ENCODE measurements at regions not wholly inside any gene's neighbourhood (a gene's known extent, or its start where the extent isn't known, plus 50 kb on each side); places are given as distances from the start of the nearest gene placed in this dataset.
"Not testable (repeated sequence)": the region's sequence is repeated elsewhere in the genome, so short reads cannot be mapped to it uniquely, and the experiment has no call there.

DNA sequence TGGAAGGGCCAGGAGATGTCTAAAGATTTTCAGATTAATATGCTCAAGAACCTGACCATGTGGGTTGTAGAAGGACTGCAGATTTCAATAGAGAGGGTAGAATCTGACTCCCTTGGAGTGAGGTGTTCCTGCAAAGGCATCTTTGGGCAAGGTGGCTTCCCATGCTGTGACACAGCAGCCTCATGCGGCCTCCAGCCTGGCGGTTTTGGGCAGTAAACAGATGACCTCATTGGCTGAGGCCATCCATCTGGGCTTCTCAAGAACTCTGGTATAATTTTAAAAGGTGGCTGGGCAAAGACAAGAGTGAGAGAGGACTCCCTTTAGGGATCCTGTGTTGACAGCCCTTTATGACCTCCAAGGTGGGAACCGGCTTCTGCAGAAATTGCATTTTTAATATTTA is 90.3 kb upstream of the ERCC6L2 start:
- no peak for DNase-seq (ENCODE audit: low read depth in 2 of 2)

DNA sequence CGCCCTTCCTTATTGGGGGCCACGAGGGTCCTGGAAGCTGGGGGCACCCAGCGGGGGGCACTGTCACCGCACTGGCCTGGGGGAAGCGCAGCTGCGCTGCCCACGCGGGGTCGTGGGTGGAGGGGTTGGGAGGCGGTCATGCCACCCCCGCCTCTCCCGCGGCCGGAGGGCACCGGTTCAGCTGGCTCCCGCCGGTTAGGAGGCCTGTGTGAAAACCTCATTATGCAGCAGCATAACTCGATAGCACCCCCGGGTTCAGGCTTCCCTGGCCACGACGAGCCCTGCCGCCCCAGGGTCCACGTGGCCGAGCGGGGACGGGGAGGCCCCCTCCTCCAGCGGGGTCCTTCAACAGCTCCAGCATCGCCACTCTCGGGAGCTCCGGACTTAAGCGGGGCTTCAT is 91.2 kb upstream of the ERCC6L2 start:
- no peak for DNase-seq (ENCODE audit: low read depth in 2 of 2)

DNA sequence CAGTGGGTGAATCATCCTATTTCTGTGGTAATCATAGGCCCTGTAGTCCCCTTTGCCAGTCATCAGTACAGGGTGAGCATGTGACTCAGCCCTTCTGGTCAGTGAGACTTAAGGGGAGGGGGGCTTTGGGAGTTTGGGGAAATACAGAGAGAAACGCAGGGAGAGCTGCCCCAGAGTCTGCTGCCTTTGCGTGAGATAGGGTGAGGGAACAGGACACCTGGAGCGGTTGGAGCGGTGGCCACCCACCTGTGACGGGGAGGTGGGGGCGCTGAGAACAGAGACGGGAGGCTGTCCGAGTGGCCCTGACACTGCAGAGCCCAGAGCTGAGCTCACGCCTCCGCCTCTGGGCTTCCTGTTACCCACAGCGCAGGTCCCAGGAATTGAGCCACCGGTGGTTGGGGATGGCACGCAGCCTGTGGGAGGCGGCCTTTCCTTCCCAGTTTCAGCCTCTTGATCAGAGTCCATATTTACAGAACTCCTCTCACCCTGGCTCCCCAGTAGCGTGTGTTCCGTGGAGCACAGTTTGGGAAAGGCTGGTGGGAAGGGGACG is 92.0 kb upstream of the ERCC6L2 start:
- DNase-seq (ENCODE audit: low read depth in 2 of 2): no peak

DNA sequence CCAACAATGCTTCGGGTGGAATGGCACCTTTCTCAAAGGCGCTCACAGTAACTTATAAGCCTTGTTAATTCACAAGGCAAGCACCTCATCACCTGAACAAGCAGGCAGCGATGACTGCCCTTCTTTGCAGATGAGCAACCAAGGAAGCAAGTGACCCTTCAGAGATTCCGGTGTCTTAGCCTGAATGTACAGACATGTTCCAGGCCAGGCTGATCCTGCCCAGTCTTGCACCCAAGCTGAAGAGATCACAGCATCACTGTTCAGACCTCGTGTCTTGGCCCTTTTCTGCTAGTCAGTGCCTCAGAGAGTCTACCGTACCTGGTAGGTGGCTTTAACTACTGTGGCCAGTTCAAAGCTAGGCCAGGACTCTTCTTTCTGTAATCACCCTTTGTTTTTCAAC is 94.7 kb upstream of the ERCC6L2 start:
- DNase-seq (ENCODE audit: low read depth in 2 of 2): no peak

DNA sequence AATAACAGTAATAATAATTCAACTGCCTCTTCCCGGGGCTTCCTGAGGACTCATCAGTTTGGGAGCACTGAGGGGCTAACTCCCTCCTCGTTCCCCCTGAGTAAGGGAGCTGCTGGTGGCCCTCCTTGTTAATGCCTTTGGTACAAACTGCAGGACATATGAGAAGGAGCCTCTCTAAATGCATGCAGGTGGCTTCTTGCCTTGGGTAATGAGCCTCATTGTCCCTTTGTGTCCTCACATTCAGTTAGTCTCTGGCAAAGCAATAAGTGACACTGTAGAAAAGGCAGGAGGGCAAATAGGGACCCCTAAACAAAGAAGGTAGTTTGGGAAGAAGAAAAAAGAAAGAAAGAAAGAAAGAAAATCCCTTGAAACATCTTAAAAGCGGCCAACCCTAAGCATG is 95.4 kb upstream of the ERCC6L2 start:
- no peak for DNase-seq (ENCODE audit: low read depth in 2 of 2)

DNA sequence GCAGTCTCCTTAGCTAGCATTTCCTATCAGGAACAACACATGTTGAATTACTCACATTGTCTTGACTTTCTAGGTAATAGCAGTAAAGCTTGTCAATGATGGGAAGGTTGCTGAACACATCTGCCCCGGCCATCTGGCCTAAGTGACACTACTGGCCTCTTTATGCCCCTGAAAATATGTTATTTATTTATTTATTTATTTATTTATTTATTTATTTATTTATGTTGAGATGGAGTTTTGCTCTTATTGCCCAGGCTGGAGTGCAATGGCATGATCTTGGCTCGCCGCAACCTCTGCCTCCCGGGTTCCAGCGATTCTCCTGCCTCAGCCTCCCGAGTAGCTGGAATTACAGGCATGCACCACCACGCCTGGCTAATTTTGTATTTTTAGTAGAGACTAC is 95.9 kb upstream of the ERCC6L2 start:
- not testable (repeated sequence) for DNase-seq (ENCODE audit: low read depth in 2 of 2)

DNA sequence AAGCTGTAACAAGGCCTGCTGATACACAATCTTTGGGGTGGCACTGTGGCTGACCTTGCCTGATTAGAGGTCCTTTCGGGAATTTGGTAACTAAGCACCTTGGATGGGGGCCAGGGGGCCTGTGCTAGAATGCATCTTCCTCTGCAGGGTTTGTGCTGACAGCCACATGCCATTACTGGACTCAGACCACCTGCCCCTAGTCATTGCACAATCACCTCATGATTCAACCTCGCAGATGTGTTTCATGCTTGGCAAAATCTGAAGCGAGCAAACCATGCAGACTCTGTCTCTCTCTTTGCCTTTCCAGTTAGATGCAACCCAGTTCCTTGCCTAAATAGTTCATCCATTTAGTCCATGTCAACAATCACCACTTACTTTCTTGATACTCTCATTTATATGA is 96.5 kb upstream of the ERCC6L2 start:
- no peak for DNase-seq (ENCODE audit: low read depth in 2 of 2)

DNA sequence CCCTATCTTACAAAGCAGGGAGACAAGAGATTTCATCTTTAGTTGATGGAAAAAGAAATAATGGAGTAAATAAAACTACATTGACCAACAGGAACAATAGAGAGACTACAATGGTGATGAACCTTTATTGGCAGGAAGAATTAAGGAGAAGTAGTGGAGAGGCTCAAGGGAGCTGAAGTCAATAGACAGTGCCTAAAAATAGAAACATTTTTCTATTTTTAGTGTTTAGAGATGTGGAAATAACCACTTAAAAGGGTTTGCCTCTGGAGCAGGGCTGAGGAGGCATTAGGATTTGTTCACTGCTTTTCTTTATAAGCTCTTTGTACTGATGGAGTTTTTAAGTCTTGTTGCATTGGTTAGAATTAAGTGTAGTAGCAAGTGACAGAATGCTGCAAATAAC is 98.4 kb upstream of the ERCC6L2 start:
- no peak for DNase-seq (ENCODE audit: low read depth in 2 of 2)

DNA sequence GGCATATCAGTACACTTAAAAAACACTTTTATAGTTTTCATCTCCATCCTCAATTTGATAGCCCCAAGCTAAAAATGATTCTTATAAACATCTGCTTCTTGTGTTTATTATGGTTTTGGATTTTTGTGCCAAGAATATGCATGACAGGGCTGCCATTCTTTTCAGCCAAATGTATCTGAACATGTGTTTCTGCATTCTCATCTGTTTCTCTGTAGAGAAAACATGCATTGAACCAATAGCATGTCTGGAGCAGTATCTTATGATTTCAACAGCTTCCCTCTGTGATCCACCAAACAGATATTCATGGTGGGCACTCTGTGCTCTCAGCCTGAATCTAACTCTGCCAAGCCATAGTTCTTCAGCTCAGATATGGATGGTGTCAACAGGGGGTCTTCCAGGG is 99.3 kb upstream of the ERCC6L2 start:
- DNase-seq (ENCODE audit: low read depth in 2 of 2): no peak

DNA sequence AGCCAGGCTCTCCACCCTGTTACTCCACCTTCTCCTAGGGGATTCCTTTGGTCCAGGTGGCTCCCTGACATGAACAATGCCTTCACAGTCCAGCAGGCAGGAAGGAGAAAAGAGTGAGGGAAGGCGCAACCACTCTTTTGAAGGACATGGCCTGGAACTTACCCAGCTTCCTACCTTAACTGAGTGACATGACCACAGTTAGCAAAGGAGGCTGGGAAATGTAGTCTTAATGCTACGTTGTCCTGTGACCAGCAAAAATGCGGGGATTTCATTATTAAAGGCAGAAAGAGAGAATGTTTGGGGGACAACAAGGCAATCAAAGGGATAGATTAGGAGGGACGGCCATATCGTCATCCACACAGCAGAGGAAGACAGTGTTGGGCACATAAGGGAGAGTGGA is 100.3 kb upstream of the ERCC6L2 start:
- DNase-seq (ENCODE audit: low read depth in 2 of 2): no peak

DNA sequence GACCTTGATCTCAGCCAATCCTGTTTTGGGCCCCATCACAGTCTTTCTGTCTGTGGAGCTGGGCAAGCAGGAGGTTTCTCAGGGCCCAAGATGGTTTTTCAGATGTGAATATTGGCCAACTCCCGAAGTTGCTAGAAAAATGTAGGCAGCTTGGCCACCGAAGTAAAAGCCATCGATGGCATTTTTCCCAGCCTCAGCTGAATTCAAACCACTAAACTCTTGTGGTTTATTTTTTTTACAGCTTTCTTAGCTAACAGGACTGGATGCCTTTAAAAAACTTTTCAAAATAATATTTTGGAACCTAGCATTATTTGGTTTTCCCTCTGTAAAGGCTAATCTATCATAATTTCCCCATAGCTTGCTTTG is 102.5 kb upstream of the ERCC6L2 start:
- DNase-seq (ENCODE audit: low read depth in 2 of 2): no peak

DNA sequence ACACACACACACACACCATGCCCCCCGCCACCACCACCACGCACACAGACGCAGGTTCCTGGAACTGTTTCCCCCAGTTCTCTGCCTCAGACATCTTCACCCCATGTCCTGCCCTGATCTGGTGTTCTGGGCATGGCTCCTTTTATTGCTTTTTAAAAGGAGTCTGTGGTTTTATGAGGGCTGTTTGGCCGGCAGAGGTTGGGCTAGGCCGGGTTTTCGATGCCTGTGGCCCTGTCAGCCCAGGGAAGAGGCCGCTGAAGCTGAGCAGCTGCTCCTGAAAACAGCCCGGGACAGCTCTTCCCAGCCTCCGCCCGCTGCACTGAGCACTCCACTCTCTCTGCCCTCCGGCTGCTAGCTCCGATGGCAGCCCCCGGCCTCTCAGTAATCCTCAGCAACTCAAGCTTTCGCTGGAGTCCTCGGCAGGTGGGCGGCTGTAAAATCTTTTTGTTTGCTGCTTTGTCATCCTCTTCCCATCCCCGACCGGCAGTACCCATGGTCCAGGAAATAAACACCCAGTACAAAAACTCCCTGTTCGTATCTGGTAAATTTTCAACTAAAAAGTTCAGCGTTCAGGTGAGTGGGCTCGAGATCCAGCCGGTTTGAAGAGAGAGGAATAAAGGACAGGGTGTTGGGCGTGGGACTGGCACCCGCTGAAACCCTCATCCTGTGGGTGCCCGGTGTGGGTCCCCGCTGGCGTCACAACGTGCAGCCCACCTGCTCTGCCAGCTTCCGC is 103.0 kb upstream of the ERCC6L2 start:
- DNase-seq (ENCODE audit: low read depth in 2 of 2): no peak

DNA sequence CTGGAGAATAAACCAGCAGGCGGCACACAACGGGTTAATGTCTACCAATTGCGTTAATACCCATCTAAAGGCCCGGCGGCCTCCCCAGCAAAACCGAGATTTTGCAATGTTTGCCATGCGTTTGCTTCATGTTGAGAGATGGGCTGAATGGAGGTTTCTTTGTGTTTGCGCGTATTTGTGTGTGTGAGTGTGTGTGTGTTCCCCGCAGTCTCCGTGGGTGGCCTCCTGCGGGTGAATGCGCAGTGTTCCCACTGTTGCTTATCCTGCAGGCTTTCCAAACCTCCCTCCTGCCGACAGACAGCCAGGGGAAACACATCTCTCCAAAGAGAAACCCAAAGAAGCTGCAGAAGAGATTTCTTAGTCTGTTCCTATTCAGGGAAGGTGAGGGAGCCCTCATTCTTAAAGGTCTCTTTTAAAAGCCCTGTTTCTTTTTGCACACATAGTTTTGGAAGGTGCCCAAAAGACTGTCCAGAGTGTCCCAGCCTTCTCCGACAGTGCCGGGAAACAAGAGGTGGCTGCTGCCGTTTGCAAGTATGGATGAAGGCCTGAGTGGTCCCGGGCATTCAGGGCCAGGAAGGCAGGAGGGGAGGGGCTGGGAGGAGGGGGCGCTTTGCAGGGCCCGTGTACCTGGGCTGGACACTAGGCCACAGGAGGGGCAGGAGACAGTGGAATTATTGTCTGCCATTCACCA is 103.8 kb upstream of the ERCC6L2 start:
- no peak for DNase-seq (ENCODE audit: low read depth in 2 of 2)

DNA sequence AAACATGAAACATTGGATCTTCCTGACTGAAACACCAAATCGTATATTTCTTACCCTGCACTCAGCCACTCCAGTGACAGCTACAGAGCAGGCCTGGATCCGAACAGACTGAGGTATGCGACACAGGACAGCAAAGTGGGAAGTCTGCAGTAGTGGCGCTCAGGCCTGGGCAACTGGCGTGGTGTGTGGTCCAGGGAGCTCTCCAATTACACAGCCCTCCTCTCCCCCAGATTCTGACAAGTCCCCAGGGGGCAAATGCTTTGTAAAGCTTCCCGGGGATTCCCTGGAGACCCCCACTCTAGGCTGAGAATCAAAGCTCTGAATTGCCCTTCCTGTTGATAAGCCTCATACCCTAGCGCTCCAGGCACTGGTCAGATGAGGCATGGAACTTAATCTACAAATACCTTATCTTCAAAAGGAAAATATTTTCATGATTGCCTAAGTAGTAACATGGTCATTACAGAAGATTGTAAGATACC is 104.8 kb upstream of the ERCC6L2 start:
- DNase-seq (ENCODE audit: low read depth in 2 of 2): no peak

DNA sequence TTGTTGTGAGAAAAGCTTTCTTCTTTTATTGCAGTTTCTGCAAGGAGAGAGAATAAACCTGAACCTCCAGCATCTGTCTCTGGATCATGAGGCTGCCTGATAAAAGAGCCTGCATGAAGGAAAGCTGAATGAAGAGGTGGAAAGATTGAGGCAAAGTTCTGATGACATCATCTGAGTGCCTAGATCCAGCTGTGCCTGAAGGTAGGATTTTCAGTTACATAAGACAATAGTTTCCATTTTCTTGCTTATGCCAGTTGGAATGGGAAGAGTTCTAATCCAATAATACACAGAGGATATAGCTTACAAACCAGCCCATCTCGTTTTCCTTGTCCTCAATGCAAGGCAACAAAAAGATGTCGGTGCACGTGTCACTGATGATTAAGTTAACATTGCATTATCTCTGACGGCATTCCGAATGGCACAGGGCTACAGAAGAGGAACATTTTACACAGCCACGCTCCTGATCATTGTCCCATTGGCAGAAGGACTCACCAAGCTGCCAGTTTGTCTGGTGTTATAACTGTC is 105.5 kb upstream of the ERCC6L2 start:
- DNase-seq (ENCODE audit: low read depth in 2 of 2): no peak

DNA sequence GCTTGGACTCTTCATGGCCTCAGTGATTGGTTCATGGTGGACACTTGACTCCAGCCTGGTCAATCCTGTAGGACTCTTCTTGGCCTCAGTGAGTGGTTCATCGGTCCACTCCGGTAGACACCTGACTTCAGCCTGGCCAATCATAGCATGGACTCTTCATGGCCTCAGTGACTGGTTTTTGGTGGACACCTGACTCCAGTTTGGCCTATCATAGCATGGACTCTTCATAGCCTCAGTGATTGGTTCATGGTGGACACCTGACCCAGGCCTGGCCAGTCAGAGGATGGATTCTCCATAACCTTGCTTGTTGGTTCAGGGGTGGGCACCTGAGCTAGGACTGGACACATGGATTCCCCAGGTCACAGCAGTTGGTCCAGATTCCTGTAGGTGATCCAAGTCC is 106.0 kb upstream of the ERCC6L2 start:
- DNase-seq (ENCODE audit: low read depth in 2 of 2): no peak

DNA sequence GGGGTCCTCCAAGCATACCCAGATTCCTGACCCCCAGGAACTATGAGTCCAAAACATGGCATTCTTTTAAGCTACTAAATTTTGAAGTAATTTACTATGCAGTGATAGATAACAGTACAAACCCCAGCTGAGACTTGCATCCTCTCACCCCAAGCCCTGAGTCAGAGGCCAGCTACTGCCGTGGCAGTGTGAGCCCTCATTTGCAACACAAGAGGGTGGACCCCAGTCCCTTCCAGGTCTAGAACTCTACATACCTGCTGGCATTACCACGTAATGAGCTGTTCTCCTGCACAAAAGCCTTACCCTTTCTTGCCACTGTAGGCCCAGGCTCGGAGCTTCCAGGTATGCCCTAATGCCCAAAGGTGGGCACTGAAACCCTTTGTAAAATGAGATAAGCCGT is 108.6 kb upstream of the ERCC6L2 start:
- no peak for DNase-seq (ENCODE audit: low read depth in 2 of 2)

DNA sequence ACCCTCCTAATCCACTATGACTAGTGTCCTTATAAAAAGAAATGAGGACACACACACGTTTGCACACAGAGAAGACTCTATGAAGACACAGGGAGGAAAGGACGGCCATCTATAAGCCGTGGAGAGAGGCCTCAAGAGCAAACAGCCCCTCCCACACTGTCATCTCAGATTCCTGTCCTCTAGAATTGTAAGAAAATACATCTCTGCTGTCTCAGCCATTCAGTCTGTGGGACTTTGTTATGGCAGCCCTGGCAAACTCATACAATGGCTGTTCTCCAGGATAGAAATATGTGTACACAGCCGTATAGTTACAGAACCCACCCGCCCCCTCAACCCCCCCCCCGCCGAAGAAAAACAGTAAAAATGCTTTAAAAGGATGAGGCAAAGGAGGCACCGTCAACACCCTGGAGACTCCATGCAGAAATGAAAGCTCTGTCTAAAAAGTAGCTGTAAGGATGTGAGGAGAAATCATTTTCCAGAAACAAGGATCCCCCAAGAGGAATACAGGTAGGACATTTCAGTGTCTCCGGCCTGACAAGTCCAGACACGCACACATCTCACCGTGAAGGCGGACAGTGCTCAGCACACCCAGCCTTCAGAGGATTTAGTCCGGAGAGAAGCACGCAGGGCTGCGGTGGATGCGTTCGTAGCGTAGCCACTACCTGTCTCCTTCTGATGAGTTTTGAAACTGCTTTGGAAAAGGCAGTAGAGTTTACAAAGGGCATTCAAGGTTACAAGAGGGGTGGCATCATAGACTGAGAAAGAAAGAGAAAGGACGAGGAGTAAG is 110.8 kb upstream of the ERCC6L2 start:
- no peak for DNase-seq (ENCODE audit: low read depth in 2 of 2)

DNA sequence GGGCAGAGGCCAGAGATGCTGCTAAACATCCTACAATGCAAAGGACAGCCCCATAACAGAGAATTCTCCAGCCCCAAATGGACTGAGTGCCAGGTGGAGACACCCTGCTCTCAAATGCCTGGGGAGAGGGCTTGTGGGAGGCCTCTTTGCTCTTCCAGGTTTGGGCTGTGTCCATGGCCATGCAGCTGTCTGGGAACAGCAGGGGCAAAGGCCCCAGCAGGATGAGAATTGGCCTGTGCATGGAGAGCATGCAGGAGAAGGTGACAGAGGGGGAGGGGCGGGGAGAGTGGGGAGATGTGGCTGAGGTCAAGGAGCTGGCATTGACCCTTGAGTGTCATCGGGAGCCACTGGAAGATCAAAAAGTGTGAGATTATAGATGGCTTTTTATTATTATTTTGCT is 111.5 kb upstream of the ERCC6L2 start:
- DNase-seq (ENCODE audit: low read depth in 2 of 2): no peak

DNA sequence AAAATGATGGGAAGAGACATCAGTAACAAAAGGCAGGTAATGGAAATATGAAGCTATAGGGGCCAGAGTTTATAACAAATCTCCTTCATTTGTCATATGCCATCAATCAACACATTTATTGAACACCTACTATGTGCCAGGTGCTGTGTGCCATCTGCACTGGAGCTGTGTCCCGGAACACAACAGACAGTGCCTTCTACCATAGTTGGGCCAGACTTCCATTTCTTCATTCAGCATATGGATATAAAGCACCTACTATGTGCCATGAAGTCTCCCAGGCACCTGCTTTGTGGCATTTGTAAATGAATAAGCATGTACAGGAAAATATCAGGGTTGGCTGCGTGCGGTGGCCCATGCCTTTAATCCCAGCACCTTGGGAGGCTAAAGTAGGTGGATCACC is 112.5 kb upstream of the ERCC6L2 start:
- DNase-seq (ENCODE audit: low read depth in 2 of 2): no peak

DNA sequence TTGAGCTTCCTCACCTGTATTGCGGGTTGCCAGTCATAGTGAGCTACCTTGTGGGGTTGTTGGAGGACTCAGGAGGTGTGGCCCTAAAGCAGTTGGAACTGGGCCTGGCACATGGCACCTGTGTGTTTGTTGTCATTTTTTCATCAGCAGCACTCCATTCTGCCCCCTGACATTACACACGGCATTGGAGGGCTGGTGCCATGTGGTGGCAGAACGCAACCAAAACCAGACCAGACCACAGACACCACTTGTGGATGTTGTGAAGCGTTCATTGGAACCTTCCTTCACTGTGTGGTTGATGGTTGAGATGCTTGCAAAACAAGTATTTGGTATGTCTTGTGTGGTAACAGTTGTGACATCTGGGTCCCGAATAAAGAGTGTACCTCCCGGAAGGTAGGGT is 113.2 kb upstream of the ERCC6L2 start:
- no peak for DNase-seq (ENCODE audit: low read depth in 2 of 2)

DNA sequence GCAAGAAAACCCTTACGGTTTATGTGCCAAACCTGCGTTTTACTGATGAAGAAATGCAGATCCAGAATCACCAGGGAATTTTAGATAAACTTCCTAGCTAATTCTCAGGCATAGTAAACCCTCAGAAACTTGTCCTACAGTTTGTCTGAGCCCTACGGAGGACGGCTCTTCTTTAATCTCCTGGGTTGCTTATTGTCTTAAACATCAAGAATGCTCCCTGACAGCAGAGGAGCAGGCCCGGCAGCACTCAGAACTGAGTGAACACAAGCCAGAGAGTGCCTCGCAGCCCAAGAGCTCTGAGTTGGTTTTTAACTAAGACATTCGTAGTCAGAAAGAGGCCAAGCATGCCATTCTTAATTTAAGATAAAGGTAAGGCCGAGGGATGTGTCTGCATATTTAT is 114.7 kb upstream of the ERCC6L2 start:
- no peak for DNase-seq (ENCODE audit: low read depth in 2 of 2)
